Right ventricle myocardium superior (tissue), 1 donor: ENCODE measurements at regions not wholly inside any gene's neighbourhood (a gene's known extent, or its start where the extent isn't known, plus 50 kb on each side); places are given as distances from the start of the nearest gene placed in this dataset.

Experiments
- ATAC-seq: fragments of 200-7000 bp; cut with Tn5 transposase; one replicate; pipeline ENCODE4 v1.9.1; 2020; ENCODE audit warnings: mild to moderate bottlenecking; ENCODE audit not compliant: poor library complexity
- DNase-seq: peaks from one replicate; pipeline ENCODE4 v3.0.0-alpha.2; 2020
- intact Hi-C: fragments of 100-400 bp; cut with DNase I; formaldehyde crosslinking; loops from one replicate; pipeline ENCODE4 v1.11.2; 2022
- donor health status: DM: no; HTN: yes; CAD: no; lungs with severe emphysema.

- intact Hi-C loops, result no loop called here
- no peak for ATAC-seq
- no peak for DNase-seq
These were observed 296.2 kb upstream of the SALL3 start for GRCh38 chr18:78683191-78684010.

- intact Hi-C loops, result no loop called here
- ATAC-seq, result no peak
- no peak for DNase-seq
These were observed 294.2 kb upstream of the SALL3 start for GRCh38 chr18:78685250-78685979.

DNA sequence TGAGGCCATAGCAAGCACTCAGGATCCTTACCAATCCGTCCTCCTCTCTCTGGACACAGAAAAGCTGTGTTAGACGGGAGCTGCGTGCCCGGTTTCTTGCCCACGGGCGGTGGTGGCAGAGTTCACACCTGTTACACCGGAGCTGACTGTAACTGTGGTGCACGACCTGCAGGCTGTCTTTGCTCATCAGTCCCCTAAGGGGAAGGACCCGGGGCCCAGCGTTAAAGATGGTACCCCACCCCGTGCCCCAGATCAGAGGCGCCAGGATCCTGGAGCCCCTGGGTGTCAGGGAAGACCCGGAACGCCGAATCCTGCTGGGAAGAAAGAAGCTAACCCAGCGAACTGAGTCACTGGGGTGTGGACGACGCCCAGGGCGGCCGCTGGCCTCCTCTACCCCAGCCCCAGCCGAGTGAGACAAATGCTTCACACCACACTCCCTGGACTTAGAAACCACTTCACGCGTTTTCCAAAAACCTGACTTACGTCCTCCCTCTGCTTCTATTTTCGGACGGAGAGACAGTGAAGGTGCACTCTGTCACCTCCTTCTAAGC lies 293.6 kb upstream of the SALL3 start:
- no peak for ATAC-seq
- DNase-seq, result no peak
- intact Hi-C loops, result no loop called here

DNA sequence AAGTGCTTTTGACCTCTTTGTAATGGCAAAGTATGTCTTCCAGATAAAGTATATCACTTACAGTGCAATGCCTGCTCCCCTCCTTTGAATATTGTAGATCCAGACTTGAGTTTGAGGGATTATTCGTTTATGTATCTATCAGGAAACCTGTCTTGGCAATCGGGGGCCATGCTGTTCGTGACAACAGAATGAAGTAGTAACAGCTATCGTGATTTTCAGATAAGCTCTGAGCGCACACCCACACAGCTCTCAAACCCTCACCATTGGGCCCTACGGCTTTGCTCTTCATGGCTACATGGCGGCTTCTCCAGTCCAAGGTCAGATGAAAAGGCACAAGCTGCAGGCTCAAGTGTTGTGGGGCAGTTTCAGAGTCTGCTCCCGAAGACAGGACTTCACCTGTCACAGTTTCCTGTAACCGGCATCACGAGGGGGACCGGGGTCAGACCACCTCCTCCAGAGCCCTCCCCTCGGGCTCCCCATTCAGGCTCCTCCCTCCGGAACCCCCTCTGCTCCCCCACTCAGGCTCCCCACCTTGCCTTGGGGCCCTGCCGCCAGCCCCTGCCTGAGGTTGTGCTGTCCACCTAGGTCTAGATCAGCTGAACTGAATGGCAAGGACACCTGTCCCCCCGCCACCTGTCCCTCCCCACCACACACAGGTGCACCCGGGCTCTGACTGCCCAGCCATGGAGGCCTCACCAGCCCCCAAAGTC lies 292.5 kb upstream of the SALL3 start:
- ATAC-seq, result no peak
- DNase-seq, result no peak
- intact Hi-C loops, result no loop called here

GRCh38 chr18:78687736-78688135 lies 291.9 kb upstream of the SALL3 start:
- intact Hi-C loops, result no loop called here
- ATAC-seq (no peak), DNase-seq (no peak)

DNA sequence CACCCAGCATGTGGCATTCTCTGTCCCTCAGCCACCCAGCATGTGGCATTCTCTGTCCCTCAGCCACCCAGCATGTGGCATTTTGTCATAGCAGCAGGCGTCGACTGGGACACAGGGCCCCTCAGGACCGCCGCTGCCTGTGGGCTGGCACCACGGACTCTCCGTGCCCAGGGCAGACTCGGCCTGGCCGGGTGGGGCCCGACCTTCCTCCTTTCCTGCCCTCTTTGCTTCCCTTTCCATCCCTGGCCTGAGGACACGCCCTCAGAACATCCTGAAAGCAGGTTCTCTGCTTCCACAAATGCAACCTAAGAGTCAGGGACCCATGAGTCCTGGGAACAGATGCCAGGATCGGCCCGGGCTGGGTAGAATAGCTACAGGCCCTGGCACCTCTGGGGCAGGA lies 291.4 kb upstream of the SALL3 start:
- DNase-seq (no peak), ATAC-seq (no peak)
- intact Hi-C loops, result no loop called here

DNA sequence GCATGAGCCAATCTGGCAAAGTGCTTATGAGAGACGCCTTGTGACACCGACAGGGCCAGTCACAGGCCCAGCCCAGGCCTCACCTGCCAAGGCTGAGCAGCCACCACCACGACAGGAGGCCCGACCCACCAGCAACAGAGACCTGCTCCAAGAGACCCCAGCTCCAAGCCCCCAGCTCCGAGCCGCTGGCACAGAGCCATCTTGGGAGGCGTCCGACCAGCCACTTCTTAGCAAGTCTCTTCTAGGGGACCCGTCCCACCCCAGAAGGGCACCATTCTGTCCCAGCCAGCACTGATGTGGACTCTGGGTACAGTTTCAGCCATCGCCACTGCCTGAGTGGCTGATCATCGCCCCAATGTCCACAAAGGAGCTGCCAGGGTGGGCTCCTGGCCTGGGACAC lies 290.7 kb upstream of the SALL3 start:
- intact Hi-C loops, result no loop called here
- no peak for ATAC-seq
- no peak for DNase-seq

- intact Hi-C loops, result no loop called here
- DNase-seq (no peak), ATAC-seq (no peak)
These were observed 290.0 kb upstream of the SALL3 start for GRCh38 chr18:78689606-78690005.

- ATAC-seq, result no peak
- DNase-seq, result no peak
- intact Hi-C loops, result no loop called here
These were observed 287.5 kb upstream of the SALL3 start for GRCh38 chr18:78692105-78692504.

DNA sequence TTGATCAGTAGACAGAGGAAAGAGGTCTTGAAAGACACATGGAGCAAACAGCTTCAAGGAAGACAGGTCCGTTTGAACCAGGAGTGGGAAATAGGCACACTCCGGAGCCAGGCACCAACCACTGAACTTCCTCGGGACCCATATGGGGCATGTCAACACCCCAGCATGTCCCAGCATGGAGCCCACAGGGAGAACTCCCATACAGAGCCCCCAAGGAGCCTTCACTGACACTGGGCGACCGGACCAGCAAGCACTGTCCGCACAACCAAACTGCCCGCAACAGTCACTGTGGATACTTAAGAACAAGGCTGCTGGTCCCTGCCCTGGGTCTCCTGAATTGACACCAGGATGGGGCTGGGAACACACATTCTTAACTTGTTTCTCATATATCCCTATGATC lies 286.2 kb upstream of the SALL3 start:
- intact Hi-C loops, result no loop called here
- DNase-seq (no peak), ATAC-seq (no peak)

GRCh38 chr18:78696698-78697435 lies 282.8 kb upstream of the SALL3 start:
- DNase-seq, result no peak
- intact Hi-C loops, result no loop called here
- no peak for ATAC-seq

DNA sequence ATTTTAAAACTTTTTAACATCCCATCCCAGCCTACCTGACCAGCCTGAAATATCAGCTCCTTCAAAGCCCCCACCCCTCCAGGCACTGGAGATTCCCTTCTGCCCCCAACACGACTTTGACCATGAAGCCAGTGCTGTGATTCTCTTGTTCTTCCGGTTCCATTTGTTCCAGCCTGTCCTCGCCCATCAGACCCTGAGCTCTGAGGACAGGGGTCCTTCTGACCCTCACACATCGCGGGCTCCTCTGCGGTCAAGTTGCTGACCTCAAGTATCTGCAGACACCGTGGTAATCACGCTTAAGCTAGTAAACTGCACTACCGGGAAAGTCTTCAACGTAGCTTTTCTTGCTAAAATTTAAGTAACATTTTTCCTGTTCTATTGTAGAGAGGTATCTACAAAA lies 282.2 kb upstream of the SALL3 start:
- no peak for ATAC-seq
- intact Hi-C loops, result no loop called here
- DNase-seq, result no peak

- no peak for DNase-seq
- ATAC-seq, result no peak
These were observed 280.7 kb upstream of the SALL3 start for GRCh38 chr18:78698914-78699313.

DNA sequence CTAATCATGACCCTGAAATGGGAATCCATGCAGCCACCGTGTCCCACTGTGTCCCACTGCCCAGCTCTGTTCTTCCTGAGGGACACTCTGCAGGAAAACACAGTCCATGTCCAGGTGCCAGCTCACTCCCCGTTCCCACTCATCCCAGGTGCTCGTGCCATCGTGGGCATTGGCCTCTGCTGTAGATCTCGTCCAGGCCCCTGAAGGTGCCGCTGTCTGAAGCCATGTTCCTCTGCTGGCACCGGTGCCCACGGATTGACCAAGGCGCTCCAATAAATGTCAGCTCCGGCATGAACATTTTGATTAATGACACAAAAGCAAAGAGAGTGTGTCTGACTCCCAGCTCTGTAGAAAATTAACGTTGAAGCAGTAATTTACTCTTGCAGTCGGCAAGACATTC lies 280.1 kb upstream of the SALL3 start:
- ATAC-seq, result no peak
- no peak for DNase-seq
- intact Hi-C loops, result no loop called here

More at GRCh38 chr18:78698914-78699313, 280.7 kb upstream of the SALL3 start:
- intact Hi-C loops, result no loop called here

- no peak for DNase-seq
- intact Hi-C loops, result no loop called here
- no peak for ATAC-seq
These were observed 277.7 kb upstream of the SALL3 start for GRCh38 chr18:78701771-78702396.

DNA sequence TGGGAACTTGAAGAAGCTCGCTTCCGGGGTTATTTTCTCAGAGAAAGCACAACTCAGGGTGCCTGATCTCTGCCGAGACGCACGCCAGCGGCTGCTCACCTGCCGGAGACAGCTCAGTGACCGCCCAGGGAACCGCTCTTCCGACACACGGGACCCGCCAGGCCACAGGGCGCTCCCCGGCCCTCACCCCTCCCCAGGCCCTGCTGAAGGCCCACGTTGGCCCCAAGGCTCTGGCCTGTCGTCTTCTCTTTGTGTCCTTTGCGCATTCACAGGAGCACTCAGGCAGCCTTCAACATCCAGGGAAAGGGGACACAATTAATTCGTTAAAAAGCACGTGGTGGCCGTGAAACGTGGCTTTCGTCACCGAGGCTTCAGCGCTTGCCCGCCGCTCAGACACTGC lies 276.3 kb upstream of the SALL3 start:
- no peak for ATAC-seq
- intact Hi-C loops, result no loop called here
- no peak for DNase-seq

- intact Hi-C loops, result no loop called here
- ATAC-seq (no peak), DNase-seq (no peak)
These were observed 274.6 kb upstream of the SALL3 start for GRCh38 chr18:78704971-78705461.

- ATAC-seq, result no peak
- intact Hi-C loops, result no loop called here
- no peak for DNase-seq
These were observed 270.3 kb upstream of the SALL3 start for GRCh38 chr18:78709261-78709809.
